Osteoblast (primary cell): ENCODE measurements at regions not wholly inside any gene's neighbourhood (a gene's known extent, or its start where the extent isn't known, plus 50 kb on each side); places are given as distances from the start of the nearest gene placed in this dataset.

Experiments
- DNase-seq: peaks from one replicate; pipeline ENCODE4 v3.0.0; 2011; ENCODE audit warnings: low spot score, mixed read lengths; ENCODE audit not compliant: insufficient read length; ENCODE audit errors: missing footprints
- H2AFZ ChIP-seq: 2 replicates; pipeline ENCODE4 v1.6.0; 2011; ENCODE audit warnings: mild to moderate bottlenecking, low read length
- H3K27ac ChIP-seq: 2 replicates; pipeline ENCODE4 v1.5.1; 2011; ENCODE audit warnings: mild to moderate bottlenecking, low read depth, low read length, moderate library complexity
- H3K27me3 ChIP-seq: 2 replicates; pipeline ENCODE4 v1.6.0; 2012; ENCODE audit warnings: mild to moderate bottlenecking, control low read depth, inconsistent platforms, low read length, moderate library complexity; ENCODE audit not compliant: insufficient read depth
- H3K36me3 ChIP-seq: 2 replicates; pipeline ENCODE4 v1.5.1; 2011; ENCODE audit warnings: mild to moderate bottlenecking, low read length, control low read depth, moderate library complexity; ENCODE audit not compliant: insufficient read depth
- H3K4me1 ChIP-seq: 2 replicates; pipeline ENCODE4 v1.5.1; 2011; ENCODE audit warnings: mild to moderate bottlenecking, low read length, control low read depth, moderate library complexity; ENCODE audit not compliant: insufficient read depth
- H3K4me2 ChIP-seq: 2 replicates; pipeline ENCODE4 v1.6.0; 2011; ENCODE audit warnings: mild to moderate bottlenecking, low read length; ENCODE audit not compliant: insufficient read depth
- H3K4me3 ChIP-seq: fragments of 200-600 bp; sonication (generic); 3 replicates; pipeline ENCODE4 v1.5.1; 2012; ENCODE audit warnings: mild to moderate bottlenecking, low read length, inconsistent platforms; ENCODE audit not compliant: insufficient read depth
- H3K79me2 ChIP-seq: 2 replicates; pipeline ENCODE4 v1.6.0; 2012; ENCODE audit warnings: mild to moderate bottlenecking, low read length, control low read depth, inconsistent platforms; ENCODE audit not compliant: insufficient read depth
- H3K9me3 ChIP-seq: 2 replicates; pipeline ENCODE4 v1.5.1; 2011; ENCODE audit warnings: low read depth, low read length, control low read depth
- H4K20me1 ChIP-seq: 2 replicates; pipeline ENCODE4 v1.6.0; 2012; ENCODE audit warnings: mild to moderate bottlenecking, low read length, control low read depth; ENCODE audit not compliant: insufficient read depth
- CTCF ChIP-seq: IDR thresholded peaks from 2 replicates; pipeline ENCODE4 v1.5.1; 2011; ENCODE audit warnings: mild to moderate bottlenecking, low read depth, low read length, moderate library complexity; ENCODE audit errors: extremely low read depth

DNA sequence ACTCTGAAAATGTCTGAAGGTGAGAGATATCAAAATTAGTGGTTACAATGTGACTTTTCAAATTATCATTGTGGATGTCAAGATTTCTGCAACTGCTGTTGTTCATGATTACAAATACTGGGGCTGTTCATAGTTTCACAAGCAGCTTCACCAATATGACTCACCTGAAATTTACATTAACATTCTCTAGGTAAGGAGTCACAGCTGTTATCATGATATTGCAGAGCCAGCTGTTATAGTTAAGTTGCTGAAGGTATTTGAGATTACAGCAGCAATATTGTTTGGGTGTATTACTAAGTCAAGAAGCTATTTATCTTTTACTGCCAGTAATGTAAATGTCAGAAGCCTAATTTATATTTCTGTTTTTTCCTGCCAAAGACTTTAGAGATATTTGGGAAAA, 140.0 kb downstream of the MC4R start:
- H3K79me2 ChIP-seq: no peaks in the 10 kb centered on the region
- no peak for TF ChIP-seq CTCF
- no peak for DNase-seq
- no peaks in the 10 kb centered on the region for H3K4me1 ChIP-seq
- no peaks in the 10 kb centered on the region for H3K9me3 ChIP-seq
- no peaks in the 10 kb centered on the region for H3K36me3 ChIP-seq
- no peak overlapping the region for H3K4me3 ChIP-seq
- no peaks in the 10 kb centered on the region for H3K27me3 ChIP-seq
- no peaks in the 10 kb centered on the region for H4K20me1 ChIP-seq
- H3K27ac ChIP-seq: no peak overlapping the region
- H2AFZ ChIP-seq: no peak overlapping the region
- no peak overlapping the region for H3K4me2 ChIP-seq

DNA sequence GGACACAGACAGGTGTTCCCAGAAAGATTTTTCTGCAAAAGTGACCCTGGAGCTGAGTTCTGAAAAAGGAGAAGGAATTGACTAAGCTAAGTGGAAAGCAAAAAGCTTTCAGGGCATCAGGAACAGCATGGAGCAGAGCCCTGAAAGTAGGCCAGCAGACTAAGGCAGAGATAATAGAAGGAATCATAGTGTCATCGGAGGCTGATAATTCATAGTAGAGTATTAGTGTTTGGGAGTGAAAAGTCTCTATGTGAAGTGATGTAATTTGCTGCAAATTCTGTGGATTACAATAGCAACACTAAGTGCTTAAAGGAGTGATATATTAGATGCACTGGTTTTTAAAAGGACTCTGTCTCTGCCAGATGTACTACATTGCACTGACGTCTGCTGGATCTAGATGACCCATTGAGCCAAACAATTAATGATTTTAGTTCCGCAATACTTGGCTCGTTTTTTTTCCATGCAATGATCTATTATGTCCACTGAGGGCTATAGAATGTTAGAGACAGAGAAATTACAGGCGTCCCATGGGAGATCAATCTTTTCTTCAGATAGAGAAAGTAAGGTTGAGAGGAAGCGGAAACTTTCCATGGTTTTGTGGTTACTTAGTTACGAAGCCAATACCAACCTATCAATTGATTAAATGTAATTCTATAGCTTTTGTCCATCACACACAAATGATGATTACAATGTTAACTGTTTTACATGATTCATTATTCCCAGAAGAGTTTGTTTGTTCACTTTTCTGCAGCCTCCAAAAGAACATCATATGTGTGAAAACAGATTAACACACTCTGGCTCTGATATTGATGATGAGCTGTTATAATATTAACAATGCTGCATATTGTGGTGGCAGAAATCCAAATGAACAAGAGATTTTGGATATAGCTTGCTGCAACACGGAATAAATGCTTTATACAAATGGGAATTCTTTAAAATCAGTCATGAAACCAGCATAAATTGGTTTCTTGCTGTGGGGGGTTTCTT, 143.7 kb downstream of the MC4R start:
- H3K27me3 ChIP-seq: no peaks in the 10 kb centered on the region
- H3K9me3 ChIP-seq: no peaks in the 10 kb centered on the region
- no peak overlapping the region for H3K4me3 ChIP-seq
- H2AFZ ChIP-seq: no peak overlapping the region
- no peak for TF ChIP-seq CTCF
- H3K4me2 ChIP-seq: no peak overlapping the region
- H3K79me2 ChIP-seq: no peaks in the 10 kb centered on the region
- DNase-seq: no peak
- no peaks in the 10 kb centered on the region for H3K36me3 ChIP-seq
- no peaks in the 10 kb centered on the region for H4K20me1 ChIP-seq
- H3K4me1 ChIP-seq: no peaks in the 10 kb centered on the region
- no peak overlapping the region for H3K27ac ChIP-seq

DNA sequence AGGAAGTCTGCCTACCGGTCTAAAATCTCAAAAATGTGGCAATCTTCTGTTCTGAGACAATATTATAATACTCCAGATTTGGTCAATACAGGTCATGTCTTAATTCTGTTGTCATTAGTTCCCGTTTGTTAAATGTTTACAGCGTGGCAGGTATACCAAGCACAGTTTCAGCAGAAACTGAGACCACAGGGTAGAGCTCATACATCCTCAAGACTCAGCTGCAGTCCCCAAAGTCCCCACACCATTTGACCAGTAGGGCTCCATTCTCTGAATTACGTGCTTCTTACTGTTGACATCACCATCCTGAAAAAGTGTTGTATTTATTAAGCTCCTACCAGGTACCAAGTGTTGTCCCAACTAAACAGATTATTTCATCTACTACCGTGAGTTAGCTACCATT, 157.1 kb downstream of the MC4R start:
- Histone ChIP-seq H3K27ac (no peak overlapping the region), H3K4me3 (no peak overlapping the region), H3K79me2 (no peaks in the 10 kb centered on the region), H2AFZ (no peak overlapping the region), H4K20me1 (no peaks in the 10 kb centered on the region), H3K4me1 (no peaks in the 10 kb centered on the region), H3K36me3 (no peaks in the 10 kb centered on the region), H3K27me3 (no peaks in the 10 kb centered on the region), H3K9me3 (no peaks in the 10 kb centered on the region), H3K4me2 (no peak overlapping the region)
- DNase-seq: no peak
- no peak for TF ChIP-seq CTCF

GRCh38 chr18:60209042-60209441, 163.5 kb downstream of the MC4R start:
- Histone ChIP-seq H3K79me2 (no peaks in the 10 kb centered on the region), H3K9me3 (no peaks in the 10 kb centered on the region), H3K4me3 (no peak overlapping the region), H3K27me3 (no peaks in the 10 kb centered on the region), H3K4me2 (no peak overlapping the region), H4K20me1 (no peaks in the 10 kb centered on the region), H3K4me1 (no peaks in the 10 kb centered on the region), H2AFZ (no peak overlapping the region), H3K27ac (no peak overlapping the region), H3K36me3 (no peaks in the 10 kb centered on the region)
- no peak for DNase-seq
- TF ChIP-seq CTCF: no peak
